ENCODE measurements at regions not wholly inside any gene's neighbourhood (a gene's known extent, or its start where the extent isn't known, plus 50 kb on each side); places are given as distances from the start of the nearest gene placed in this dataset.
A peak's percentile ranks its signal among the peaks of the same experiment; 100 is the strongest.
"Not testable (repeated sequence)": the region's sequence is repeated elsewhere in the genome, so short reads cannot be mapped to it uniquely, and the experiment has no call there.

GRCh38 chr12:128077917-128078298 lies 189.1 kb upstream of the TMEM132C start:
- no peak for DNase-seq (ENCODE audit: low read depth)

GRCh38 chr12:128078301-128078971 lies 188.5 kb upstream of the TMEM132C start:
- DNase-seq (ENCODE audit: low read depth), result peak; percentile 21

- no peak for DNase-seq (ENCODE audit: low read depth)
These were observed 187.5 kb upstream of the TMEM132C start for GRCh38 chr12:128079446-128079845.

GRCh38 chr12:128083132-128083729 lies 183.7 kb upstream of the TMEM132C start:
- DNase-seq (ENCODE audit: low read depth), result no peak

GRCh38 chr12:128088926-128089325 lies 178.0 kb upstream of the TMEM132C start:
- no peak for DNase-seq (ENCODE audit: low read depth)

- DNase-seq (ENCODE audit: low read depth), result no peak
These were observed 177.0 kb upstream of the TMEM132C start for GRCh38 chr12:128089961-128090360.

- no peak for DNase-seq (ENCODE audit: low read depth)
These were observed 175.8 kb upstream of the TMEM132C start for GRCh38 chr12:128091101-128091720.

- DNase-seq (ENCODE audit: low read depth), result no peak
These were observed 175.0 kb upstream of the TMEM132C start for GRCh38 chr12:128091951-128092382.

GRCh38 chr12:128098730-128099129 lies 168.2 kb upstream of the TMEM132C start:
- DNase-seq (ENCODE audit: low read depth), result no peak

GRCh38 chr12:128103152-128103551 lies 163.8 kb upstream of the TMEM132C start:
- no peak for DNase-seq (ENCODE audit: low read depth)

- no peak for DNase-seq (ENCODE audit: low read depth)
These were observed 157.7 kb upstream of the TMEM132C start for GRCh38 chr12:128109236-128109635.

- no peak for DNase-seq (ENCODE audit: low read depth)
These were observed 157.3 kb upstream of the TMEM132C start for GRCh38 chr12:128109636-128110035.

GRCh38 chr12:128111333-128111732 lies 155.6 kb upstream of the TMEM132C start:
- no peak for DNase-seq (ENCODE audit: low read depth)

GRCh38 chr12:128111951-128112350 lies 155.0 kb upstream of the TMEM132C start:
- DNase-seq (ENCODE audit: low read depth), result no peak

- DNase-seq (ENCODE audit: low read depth), result not testable (repeated sequence)
These were observed 153.7 kb upstream of the TMEM132C start for GRCh38 chr12:128113250-128113649.

GRCh38 chr12:128114485-128114884 lies 152.5 kb upstream of the TMEM132C start:
- no peak for DNase-seq (ENCODE audit: low read depth)

- no peak for DNase-seq (ENCODE audit: low read depth)
These were observed 150.4 kb upstream of the TMEM132C start for GRCh38 chr12:128116537-128116936.

- no peak for DNase-seq (ENCODE audit: low read depth)
These were observed 146.9 kb upstream of the TMEM132C start for GRCh38 chr12:128120035-128120434.

GRCh38 chr12:128121424-128121823 lies 145.5 kb upstream of the TMEM132C start:
- no peak for DNase-seq (ENCODE audit: low read depth)

- no peak for DNase-seq (ENCODE audit: low read depth)
These were observed 143.9 kb upstream of the TMEM132C start for GRCh38 chr12:128123096-128123495.

- DNase-seq (ENCODE audit: low read depth), result no peak
These were observed 135.0 kb upstream of the TMEM132C start for GRCh38 chr12:128131955-128132354.

GRCh38 chr12:128133321-128134073 lies 133.5 kb upstream of the TMEM132C start:
- DNase-seq (ENCODE audit: low read depth), result no peak

- no peak for DNase-seq (ENCODE audit: low read depth)
These were observed 129.8 kb upstream of the TMEM132C start for GRCh38 chr12:128137140-128137539.

All from GM04504 (cell line).